ENCODE measurements at regions not wholly inside any gene's neighbourhood (a gene's known extent, or its start where the extent isn't known, plus 50 kb on each side); places are given as distances from the start of the nearest gene placed in this dataset.

DNA sequence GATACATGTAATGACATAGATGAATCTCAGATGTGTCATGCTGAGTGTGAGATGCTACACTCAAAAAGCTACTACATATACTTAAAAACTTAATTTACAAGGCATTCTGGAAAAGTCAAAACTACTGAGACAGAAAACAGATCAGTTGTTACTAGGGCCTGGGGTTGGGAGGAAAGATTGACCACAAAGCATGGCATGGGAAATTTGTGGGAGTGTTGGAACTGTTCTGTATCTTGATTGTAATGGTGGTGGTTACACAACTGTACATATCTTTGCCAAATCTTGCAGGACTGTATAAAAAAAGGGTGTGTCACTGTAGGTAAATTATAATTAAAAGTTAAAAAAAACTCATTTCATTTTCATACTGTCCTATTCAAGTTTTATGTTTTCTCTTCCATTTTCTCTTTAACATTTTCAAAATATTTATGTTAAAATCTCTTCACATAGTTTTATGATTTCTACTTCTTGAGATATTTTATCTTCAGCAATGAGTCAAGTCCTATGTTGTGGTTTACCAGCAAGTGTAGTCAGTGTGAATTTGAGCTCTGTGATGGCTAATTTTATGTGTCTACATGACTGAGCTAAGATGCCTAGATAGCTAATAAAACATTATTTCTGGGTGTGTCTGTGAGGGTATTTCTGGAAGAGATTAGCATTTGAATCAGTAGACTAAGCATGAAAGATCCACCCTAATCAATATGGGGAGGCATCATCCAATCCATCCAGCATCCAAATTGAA lies 58.6 kb upstream of the VRK2 start:
- Histone ChIP-seq H3K14ac (ENCODE audit: insufficient read depth, low read length) (no peak overlapping the region), H3K18ac (ENCODE audit: insufficient read length, low read depth, low read length) (no peak overlapping the region), H2AK5ac (ENCODE audit: insufficient read length, low read length) (no peak overlapping the region), H3K9me3 (ENCODE audit: control insufficient read depth, low read depth, low read length) (no peaks in the 10 kb centered on the region), H3K23ac (ENCODE audit: insufficient read length, low read depth, low read length) (no peak overlapping the region), H4K20me1 (ENCODE audit: control insufficient read depth, insufficient read depth, insufficient read length) (no peaks in the 10 kb centered on the region), H3K56ac (ENCODE audit: insufficient read length, low read depth, low read length) (no peak overlapping the region), H4K5ac (ENCODE audit: insufficient read length, low read depth, low read length) (no peak overlapping the region), H4K8ac (replicated peaks; ENCODE audit: insufficient read length, low read depth, low read length) (no peak overlapping the region), H3K9ac (ENCODE audit: extremely low read depth, insufficient read length, low read length) (no peak overlapping the region), H3T11ph (ENCODE audit: low read length) (no peak overlapping the region), H2BK12ac (ENCODE audit: insufficient read length, low read depth, low read length) (no peak overlapping the region), H3K23me2 (ENCODE audit: insufficient read length, low read depth, low read length, poor library complexity, severe bottlenecking) (no peaks in the 10 kb centered on the region), H3K4me1 (ENCODE audit: insufficient read depth, low read length) (no peaks in the 10 kb centered on the region), H2BK20ac (ENCODE audit: low read depth, low read length, poor library complexity, severe bottlenecking) (no peak overlapping the region), H2BK15ac (ENCODE audit: low read depth, low read length) (no peak overlapping the region), H3K79me1 (ENCODE audit: insufficient read depth, low read depth, low read length, poor library complexity, severe bottlenecking) (no peaks in the 10 kb centered on the region), H4K91ac (ENCODE audit: insufficient read length, low read depth, low read length) (no peak overlapping the region), H2BK120ac (ENCODE audit: low read depth, low read length, poor library complexity, severe bottlenecking) (no peak overlapping the region), H3K27ac (ENCODE audit: insufficient read length, low read depth, low read length) (no peak overlapping the region), H2AFZ (ENCODE audit: low read length) (no peak overlapping the region), H3K4ac (ENCODE audit: low read depth, low read length) (no peak overlapping the region), H2BK5ac (ENCODE audit: insufficient read length, low read length) (no peak overlapping the region), H3K4me2 (ENCODE audit: insufficient read depth, insufficient read length, low read length) (no peak overlapping the region), H3K27me3 (ENCODE audit: insufficient read depth, low read length) (no peaks in the 10 kb centered on the region), H3K79me2 (ENCODE audit: insufficient read depth, low read length) (no peaks in the 10 kb centered on the region)
- Mint-ChIP-seq H3K9me3 (no peaks in the 10 kb centered on the region), H3K36me3 (ENCODE audit: insufficient read depth in 1 of 3, low read depth in 3 of 3) (no peaks in the 10 kb centered on the region), H3K27me3 (ENCODE audit: low read depth) (no peaks in the 10 kb centered on the region), H3K27ac (no peak overlapping the region), H3K4me1 (no peaks in the 10 kb centered on the region), H3K4me3 (no peak overlapping the region)
- DNase-seq = no peak
- TF ChIP-seq, protein P1, sequence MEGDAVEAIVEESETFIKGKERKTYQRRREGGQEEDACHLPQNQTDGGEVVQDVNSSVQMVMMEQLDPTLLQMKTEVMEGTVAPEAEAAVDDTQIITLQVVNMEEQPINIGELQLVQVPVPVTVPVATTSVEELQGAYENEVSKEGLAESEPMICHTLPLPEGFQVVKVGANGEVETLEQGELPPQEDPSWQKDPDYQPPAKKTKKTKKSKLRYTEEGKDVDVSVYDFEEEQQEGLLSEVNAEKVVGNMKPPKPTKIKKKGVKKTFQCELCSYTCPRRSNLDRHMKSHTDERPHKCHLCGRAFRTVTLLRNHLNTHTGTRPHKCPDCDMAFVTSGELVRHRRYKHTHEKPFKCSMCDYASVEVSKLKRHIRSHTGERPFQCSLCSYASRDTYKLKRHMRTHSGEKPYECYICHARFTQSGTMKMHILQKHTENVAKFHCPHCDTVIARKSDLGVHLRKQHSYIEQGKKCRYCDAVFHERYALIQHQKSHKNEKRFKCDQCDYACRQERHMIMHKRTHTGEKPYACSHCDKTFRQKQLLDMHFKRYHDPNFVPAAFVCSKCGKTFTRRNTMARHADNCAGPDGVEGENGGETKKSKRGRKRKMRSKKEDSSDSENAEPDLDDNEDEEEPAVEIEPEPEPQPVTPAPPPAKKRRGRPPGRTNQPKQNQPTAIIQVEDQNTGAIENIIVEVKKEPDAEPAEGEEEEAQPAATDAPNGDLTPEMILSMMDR (conservative IDR thresholded peaks at IDR 0.05) = no peak

Data from H9 (cell line).